AG20443 (cell line): ENCODE measurements at regions not wholly inside any gene's neighbourhood (a gene's known extent, or its start where the extent isn't known, plus 50 kb on each side); places are given as distances from the start of the nearest gene placed in this dataset.

ENCODE experiments used
- DNase-seq: peaks from one replicate; pipeline ENCODE4 v3.0.0; 2012; ENCODE audit warnings: low spot score, mixed read lengths

DNA sequence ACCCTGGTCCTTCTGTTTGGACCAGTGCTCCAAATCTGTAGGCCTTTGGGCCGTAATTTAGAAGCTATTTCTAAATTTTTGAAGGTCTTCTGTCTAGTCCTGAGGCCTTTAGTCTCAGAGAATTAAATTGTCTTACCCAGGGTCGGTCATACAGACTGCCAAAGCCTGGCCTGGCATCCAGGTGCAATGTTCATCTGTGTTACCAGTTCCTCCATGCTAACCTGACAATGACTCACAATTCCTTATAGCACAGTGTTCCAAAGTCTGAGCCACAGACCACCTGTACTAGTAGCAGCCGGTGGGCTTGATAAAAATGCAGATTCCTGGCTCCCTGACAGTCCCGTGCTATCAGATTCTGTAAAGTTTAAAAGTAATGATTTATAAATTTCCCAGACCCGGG, 77.7 kb upstream of the MAP4K3 start:
- no peak for DNase-seq

DNA sequence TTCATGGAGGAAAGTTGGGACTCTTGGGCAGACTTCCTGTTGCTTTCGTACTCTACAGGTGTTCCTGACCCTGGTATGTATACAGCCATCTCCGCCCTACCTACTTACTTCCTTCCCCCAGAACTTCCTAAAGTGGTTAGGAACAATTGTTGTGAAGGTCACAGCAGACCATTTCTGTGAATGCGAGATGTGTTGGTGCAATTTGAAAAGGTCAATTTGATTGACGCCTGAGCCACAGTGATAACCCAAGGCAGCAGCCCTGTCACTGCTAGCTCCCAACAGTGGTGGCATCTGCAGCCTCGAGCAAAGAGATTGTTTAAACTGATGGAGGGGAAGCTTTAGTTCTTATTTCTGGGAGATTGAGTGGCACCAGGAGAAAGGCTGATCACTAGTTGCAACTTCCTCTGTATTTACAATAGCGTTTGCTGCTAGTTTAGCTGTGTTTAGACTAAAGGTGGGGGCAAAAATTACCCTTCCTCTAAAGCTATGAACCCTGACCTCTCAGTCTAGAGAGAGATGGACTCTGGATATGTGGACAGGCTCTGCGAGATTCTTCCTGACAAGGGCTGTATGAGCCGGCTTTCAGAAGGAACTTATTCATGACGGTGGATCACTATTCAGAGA, 78.3 kb upstream of the MAP4K3 start:
- DNase-seq: no peak

DNA sequence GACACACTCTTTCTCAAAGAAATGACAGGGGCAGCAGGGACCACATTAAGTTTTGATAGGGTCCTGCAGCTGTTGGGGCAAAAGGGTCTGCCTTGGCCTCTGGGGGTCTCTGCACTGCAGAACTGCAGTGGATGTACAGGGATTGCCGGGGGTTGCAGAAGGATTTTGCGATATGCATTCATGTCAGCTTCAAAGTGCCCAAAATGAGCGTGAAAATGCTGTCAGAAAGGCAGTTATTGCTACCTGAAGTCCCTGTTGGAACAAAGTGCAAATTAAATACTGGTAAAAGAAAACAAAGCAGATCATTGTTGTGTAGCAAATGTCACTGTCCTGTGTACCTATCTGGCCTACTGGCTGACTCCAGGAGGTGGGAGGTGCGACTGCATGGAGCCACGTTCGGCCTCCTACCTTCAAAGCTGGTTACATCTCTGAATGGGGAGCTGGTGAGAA, 78.8 kb upstream of the MAP4K3 start:
- no peak for DNase-seq

DNA sequence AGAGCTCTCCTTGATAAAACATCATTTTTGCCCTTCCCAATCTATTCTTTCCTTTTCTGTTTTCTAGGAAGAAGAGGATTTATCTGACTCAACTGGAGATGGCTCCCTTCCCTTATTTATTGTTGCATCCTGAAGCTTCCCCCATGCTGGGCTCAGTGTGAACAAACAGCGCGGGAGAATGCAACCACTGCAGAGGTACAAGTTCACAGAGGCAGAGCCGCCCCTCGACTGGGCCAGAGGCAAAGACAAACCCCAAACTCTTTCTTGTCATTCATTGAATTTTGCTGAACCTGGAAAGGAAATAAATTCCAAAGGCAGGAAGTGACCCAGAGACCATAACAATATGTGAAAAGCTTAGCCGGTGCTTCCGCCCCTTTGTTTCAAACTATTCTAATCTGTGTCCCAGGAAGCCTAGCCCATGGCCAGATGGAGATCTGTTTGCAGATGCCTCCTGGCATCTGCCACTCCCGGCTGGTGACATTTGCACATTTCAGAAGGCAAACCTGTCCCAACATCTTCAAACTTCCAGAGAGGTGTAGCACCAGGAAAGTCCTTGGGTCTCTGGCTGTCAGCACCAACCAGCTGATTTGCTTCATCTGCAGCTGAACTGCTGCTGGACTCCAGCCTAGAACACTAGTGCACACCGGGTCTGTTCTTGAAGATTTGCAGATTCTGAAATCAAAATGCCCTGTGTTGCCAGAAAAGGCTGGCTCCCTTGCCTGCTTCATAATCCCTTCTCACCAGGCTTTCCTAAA, 79.4 kb upstream of the MAP4K3 start:
- peak; percentile 25 for DNase-seq

DNA sequence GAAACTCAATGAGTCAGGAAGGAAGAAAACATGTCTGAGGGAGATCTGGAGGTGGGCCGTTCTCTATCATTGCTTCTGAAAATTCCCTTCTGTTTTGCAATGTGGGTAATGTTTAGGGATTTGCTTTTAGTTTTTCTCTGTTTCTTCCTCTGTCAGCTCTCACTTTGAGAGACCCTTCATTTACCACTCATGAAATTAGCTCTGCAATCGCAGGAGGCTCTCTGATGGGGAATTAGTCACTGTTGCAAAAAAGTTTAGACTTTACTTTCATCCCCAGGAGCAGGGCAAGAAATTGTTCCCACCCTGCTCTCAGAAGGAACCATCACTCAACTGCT, 80.0 kb upstream of the MAP4K3 start:
- no peak for DNase-seq

DNA sequence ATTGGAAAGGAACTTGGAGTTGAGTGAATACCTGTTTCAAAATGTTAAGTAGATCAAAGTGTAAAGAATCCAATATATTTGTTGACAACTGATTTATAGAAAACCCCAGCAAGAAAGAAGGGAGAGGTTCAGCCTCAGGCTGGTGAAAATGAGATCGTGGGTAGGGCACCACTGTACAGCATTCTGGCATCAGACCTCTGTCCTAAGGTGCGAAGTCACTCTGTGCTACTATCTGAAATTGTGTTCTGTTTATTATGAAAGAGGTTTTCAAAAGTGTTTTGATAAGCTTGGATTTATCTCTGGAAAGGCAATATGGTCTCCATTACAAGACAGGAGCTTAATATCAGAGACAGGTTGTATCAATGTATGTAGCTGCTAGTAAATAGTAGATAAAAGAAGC, 80.5 kb upstream of the MAP4K3 start:
- DNase-seq: no peak

DNA sequence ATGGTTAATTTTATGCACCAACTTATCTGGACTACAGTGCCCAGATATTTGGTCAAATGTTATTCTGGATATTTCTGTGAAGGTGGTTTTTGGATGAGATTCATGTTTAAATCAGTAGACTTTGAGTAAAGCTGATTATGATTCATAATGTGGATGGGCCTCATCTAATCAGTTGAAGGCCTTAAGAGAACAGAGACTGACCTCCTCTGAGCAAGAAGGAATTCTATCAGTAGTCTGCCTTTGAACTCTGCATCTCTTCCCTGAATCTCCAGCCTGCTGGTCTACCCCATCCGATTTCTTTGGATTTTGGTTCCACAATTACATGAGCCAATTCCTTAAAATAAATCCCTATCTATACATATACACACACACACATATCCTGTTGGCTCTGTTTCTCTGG, 82.8 kb upstream of the MAP4K3 start:
- no peak for DNase-seq

DNA sequence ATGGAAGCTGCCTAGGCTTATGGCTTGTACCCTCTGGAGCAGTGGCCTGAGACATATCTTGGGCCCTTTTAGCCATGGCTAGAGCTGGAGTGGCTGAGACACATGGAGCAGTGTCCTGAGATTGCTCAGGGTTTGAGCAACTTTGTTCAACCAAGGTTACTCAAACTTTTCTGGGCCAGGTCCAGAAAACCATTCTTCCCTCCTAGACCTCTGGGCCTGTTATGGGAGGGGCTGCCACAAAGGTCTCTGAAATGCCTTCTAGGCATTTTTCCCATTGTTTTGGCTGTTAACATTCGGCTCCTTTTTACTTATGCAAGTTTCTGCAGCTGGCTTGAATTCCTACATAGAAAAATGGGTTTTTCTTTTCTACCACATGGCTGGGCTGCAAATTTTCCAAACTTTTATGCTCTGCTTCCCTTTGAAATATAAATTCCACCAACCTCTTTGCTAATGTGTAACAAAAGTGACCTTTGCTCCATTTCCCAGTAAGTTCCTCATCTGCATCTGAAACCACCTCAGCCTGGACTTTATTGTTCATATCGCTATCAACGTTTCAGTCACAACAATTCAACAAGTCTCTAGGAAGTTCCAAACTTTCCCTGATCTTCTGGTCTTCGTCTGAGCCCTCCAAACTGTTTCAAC, 84.9 kb upstream of the MAP4K3 start:
- no peak for DNase-seq

DNA sequence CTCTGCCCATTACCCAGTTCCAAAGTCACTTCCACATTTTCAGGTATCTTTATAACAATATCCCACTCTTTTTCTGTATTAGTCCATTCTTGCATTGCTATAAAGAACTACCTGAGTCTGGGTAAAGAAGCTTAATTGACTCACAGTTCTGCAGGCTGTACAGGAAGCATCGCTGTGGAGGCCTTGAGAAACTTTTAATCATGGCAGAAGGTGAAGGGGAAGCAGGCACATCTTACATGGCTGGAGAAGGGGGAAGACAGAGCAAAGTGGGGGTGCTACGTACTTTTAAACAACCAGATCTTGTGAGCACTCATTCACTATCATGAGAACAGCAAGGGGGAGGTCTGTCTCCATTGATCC, 85.4 kb upstream of the MAP4K3 start:
- no peak for DNase-seq

DNA sequence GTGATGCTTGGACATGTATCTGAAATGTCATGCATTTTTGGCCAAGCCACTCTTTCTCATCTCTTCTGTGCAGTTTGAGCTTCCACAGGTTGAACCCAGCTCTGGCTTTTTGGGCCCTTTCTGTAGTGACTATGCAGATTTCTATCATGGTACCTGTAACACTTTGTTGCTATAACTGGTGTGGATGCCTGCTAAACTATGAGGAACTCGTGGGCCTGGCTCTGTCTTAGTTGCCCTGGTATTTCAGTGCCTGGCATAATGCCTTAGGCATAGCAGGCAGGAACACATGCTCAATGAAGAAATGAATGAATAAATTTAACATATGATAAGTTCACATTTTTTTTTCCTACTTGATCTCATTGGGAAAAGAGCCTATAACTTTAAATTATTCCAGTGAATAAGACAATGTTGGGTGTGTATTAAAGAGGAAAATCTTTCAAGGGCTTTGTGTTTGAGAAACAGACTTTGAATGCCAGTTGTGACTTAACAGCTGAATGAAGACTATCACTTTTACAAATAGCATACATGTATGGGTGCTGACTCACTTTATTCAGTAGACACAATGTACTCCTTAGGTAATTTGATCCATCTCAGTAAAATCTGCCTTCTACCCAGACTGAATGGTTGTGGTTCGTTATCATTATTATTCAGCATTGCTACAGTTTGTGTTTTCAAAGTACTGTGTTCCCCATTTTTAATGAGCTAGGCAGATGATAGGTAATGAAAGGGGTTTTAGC, 86.4 kb upstream of the MAP4K3 start:
- peak; percentile 81 for DNase-seq

DNA sequence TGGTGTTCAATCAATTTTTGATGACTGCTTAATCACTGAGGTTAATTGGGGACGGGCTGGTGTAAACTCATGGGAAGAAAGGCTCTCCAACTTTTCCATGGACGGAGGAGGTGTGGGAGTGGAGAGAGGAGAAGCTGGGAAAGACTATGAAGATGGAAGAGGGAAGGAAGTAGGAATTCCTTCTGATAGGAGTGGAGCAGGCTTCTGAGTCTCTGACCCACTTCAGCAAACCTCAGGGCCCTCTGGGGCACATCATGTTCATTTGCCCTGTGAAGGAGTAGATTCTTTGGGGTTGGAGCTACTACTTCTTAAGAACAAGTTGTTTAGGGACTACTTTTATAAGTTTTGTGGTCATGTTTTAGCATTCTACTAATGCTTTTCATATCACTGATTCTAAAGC, 87.0 kb upstream of the MAP4K3 start:
- DNase-seq: no peak

DNA sequence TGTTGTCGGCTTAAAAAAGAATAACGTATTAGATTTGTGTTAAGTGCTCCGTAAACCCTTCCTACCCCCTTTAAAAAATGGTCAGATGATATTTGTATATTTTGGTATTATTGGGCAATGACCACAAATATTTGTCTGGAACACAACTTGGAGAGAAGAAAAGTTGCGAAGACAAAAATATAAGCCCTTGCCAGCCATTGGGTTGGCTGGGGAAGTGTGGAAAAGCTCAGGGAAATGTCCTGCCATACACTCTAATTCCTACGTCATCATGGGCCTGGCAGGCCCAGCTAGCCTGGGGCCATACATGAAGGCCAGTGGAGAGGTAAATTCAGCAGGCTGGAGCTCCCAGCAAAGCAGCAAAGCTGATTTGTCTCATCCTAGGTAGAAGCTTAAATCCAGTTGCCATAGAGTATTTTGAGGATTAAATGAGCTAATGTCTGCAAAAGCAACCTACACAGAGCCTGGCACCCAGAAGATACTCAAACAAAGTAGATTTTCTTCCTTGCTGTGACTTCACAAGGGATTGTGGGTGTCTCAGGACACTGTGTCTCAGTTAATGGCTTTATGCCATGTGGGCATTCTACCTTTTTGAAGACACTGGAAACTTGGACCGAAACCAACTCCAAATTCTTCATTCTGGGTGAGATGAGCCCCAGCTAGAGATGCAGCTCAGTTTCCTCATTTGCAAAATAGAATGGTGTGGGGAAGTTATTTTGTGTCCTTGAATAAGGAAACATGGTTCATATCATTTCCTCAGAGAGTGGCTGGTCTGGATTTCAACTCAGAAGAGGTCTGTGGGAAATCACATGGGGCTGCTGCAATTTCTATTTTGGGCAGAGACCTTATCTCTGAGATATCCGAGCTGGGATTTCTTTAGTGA, 87.9 kb upstream of the MAP4K3 start:
- DNase-seq: no peak

DNA sequence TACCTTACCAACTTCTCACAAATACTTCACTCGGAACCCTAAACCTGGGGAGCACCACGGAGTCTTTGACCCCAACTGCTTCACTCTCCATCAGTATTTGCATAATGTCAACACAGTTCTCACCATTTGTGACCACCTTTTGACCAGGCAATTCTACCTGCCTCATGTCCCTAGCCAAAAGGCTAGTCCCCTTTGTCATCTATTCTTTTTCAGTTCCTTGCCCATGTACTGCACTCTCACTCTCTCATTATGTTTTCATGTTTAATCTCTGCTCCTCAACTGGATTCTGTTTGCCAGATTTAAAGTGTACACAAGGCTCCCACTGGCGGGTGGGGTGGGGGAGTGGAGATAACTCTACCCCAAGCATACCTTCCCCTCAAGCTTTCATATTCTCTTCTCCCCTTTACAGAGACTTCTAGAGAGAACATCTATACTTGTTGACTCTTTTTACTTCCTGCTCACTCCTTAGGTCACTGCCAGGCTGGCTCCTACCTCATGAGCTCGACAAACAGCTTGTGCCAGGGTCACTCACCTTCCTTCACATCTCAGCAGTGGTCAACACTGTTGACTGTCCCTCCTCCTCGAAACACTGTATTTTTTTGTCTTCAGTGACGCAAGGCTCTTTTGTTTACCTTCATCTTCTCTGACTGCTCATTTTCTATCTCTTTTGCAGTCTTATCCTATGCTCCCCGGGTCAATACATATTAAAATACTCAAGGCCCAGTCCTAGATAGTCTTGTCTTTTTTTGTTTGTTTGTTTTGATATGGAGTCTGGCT, 88.7 kb upstream of the MAP4K3 start:
- DNase-seq: no peak

DNA sequence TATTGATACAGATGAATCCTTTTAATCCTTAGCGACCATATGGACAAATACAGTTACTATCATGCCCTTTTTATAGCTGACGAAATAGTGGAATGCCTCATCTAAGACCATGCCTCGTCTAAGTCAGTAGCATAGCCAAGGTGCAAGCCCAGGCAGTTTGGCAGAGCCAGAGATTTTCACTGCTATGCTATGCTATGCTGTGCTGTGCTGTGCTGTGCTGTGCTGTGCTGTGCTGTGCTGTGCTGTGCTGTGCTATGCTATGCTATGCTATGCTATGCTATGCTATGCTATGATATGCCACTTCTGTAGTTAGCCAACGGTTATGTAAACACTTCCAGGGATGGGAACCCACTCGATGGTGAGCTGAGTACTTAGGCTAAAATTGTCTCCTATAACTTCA, 91.6 kb upstream of the MAP4K3 start:
- DNase-seq: no peak

DNA sequence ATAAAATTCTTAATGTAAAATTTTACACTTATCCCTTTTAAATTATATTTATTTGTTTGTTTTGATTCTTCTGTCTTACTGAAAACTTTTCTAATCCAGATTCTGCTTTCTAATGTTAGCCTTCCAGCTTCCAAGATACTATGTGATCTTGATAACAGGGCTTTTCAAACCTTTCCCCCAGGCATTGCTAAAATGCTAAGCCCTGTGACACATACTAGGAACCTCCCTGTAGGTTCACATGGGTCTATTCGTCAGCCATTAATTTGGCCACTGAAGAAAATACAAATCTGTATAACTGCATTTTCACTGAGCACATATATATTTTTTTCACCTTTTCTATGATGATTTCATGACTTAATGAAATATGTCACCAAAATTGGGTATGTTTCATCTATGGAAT, 92.8 kb upstream of the MAP4K3 start:
- DNase-seq: no peak

DNA sequence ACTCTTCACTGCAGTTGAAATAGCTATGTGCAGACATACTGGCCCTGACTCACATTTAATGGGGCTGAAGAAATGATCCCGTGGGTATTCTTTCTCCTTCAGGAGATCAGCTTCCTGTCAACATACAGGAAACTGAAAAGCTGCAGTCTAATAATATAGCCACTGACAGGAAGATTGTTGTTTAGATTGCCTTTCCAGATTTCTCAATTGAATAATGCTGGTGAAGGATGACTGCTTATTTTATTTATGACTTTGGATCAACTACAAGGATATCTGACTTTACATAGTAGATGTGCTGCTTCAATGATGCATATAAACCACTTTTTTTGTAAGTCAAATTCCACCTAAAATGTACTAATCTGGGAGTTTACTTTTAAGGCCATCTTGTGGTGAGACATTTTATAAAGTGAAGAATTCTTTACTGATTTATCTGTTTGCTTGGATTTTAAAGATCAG, 93.4 kb upstream of the MAP4K3 start:
- DNase-seq: peak; percentile 38

DNA sequence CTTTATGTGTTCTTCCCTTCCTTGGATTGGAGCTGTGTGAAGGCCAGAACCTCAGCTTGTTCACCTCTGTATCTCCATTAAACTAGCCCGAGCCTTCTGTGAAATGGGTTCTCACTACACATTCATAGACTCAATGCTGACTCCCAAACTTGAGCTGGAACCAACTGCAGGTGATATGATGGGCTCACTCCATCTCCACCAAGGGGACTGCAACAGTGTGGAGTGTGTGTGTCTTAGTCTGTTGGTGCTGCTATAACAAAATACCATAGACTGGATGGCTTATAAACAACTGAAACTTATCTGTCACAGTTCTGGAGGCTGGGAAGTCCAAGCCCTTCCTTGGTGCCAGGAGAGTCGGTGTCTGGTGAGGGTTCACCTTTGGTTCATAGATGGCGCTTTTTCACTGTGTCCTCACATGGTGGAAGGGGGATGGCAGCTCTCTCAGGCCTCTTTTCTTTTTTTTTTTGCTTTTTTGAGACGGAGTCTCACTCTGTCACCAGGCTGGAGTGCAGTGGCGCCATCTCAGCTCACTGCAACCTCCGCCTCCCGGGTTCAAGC, 94.2 kb upstream of the MAP4K3 start:
- no peak for DNase-seq

DNA sequence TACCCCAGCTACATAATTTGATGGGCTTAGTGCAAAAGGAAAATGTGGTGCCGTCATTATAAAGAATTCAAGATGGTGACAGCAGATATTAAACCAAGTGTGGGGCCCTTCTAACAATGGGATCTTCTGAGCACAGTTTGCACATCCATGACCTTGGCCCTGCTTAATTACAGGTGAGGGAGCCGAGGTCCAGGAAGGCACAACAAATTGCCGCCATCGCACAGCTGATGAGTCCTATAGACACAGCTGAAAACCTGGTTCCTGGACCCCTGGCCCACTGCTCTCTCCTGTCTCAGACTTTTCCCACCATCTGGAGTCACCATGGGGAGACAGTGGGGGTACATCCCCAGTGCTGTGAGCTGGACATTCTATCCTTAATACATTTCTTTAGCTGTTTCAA, 95.8 kb upstream of the MAP4K3 start:
- no peak for DNase-seq

DNA sequence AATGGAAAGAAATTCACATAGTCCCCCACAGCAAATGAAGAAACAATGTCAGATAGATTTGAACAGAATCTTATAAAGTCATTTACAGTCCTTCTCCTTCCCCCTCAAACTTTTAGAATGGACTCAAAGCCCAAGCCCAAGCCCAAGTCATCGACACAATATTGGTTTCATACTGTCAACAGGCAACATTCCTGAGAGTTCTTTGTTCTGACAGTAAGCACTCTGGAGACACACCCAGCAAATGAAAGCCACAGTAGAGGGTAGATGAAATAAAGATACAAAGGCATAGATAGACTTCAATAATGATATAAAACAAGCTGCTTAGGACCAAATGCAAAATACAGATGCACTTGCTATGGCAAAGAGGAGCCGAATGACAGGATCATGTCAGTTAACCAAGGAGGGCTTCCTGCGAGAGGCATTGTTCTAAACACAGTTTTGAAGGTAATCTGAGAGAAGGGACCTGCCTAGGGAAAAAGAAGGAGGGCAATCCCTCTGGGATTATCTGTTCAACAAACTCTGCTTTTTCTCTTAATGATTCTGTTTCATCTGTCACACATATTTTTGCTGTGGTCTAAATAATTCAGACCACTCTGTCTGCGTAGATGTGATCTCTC, 97.1 kb upstream of the MAP4K3 start:
- DNase-seq: peak; percentile 28

DNA sequence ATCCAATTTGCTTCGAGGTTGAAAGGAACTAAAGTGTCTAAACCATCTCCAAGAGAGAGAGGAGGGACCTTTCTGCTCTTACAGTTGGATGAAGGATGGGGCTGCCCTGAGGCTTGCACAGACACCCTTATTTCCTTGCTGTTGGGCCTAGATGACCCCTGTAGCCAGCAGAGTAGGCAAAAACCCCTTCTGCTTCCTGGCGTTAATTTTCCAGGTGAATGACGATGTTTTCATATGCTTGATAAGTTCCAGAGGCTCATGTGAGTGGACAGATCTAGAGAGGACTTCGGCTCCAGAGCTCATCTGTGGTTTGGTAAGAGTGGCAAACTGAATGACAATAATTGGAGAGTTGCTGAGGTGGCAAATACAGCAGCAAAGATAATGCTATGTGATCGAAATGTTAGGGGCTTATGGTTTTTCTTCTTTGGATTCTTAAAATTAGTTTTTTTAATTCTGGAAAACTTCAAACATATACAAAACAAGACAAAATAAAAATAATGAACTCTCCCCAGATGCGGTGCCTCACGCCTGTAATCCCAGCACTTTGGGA, 98.6 kb upstream of the MAP4K3 start:
- no peak for DNase-seq
